Panc1 (cell line): ENCODE measurements at regions not wholly inside any gene's neighbourhood (a gene's known extent, or its start where the extent isn't known, plus 50 kb on each side); places are given as distances from the start of the nearest gene placed in this dataset.

Experiments
- ATAC-seq: fragments of 200-7000 bp; cut with Tn5 transposase; 2 replicates; pipeline ENCODE4 v1.9.1; 2020; ENCODE audit warnings: mild to moderate bottlenecking, moderate library complexity
- BruUV-seq: library from RNA; stranded (reverse); fragments of 400-500 nt; replicated peaks from 2 replicates; lab custom pipeline; 2021; lab: Mats Ljungman, UMichigan
- CTCF ChIA-PET: fragments of 300-600 bp; sonication (Branson Sonifier 250); formaldehyde crosslinking; loops from one replicate; lab custom pipeline; 2022; ENCODE audit warnings: antibody characterized with exemption; lab: Charles Lee
- POLR2A ChIA-PET: fragments of 300-600 bp; sonication (Branson Sonifier 250); formaldehyde crosslinking; loops from one replicate; lab custom pipeline; 2022; ENCODE audit warnings: antibody characterized with exemption; lab: Charles Lee
- DNase-seq: peaks from one replicate; pipeline ENCODE4 v3.0.0-alpha.2; 2010; ENCODE audit warnings: low read depth, low spot score
- H3K27ac ChIP-seq: 2 replicates; pipeline ENCODE4 v1.5.1; 2011; ENCODE audit warnings: mild to moderate bottlenecking, low read length, inconsistent platforms
- H3K27me3 ChIP-seq: fragments of 200-500 bp; sonication (Bioruptor generic); 2 replicates; pipeline ENCODE4 v1.6.0; 2014; ENCODE audit warnings: low read length, inconsistent platforms; ENCODE audit not compliant: control insufficient read depth, insufficient read depth
- H3K36me3 ChIP-seq: fragments of 200-500 bp; sonication (Bioruptor generic); 2 replicates; pipeline ENCODE4 v1.5.1; 2014; ENCODE audit warnings: inconsistent platforms, mild to moderate bottlenecking, low read length, moderate library complexity; ENCODE audit not compliant: control insufficient read depth, insufficient read depth
- H3K4me1 ChIP-seq: 2 replicates; pipeline ENCODE4 v1.5.1; 2011; ENCODE audit warnings: inconsistent platforms, mild to moderate bottlenecking, low read length, moderate library complexity; ENCODE audit not compliant: control insufficient read depth, insufficient read depth
- H3K4me3 ChIP-seq, 2 experiments: 2 replicates each; pipeline ENCODE4 v1.5.1; 2011 to 2012; ENCODE audit warnings: low read depth in 2 of 2, low read length in 2 of 2, mild to moderate bottlenecking in 2 of 2, inconsistent platforms in 1 of 2, moderate library complexity in 1 of 2
- H3K9me3 ChIP-seq: fragments of 200-500 bp; sonication (Bioruptor generic); 2 replicates; pipeline ENCODE4 v1.5.1; 2014; ENCODE audit warnings: low read depth, mild to moderate bottlenecking, inconsistent platforms, low read length, moderate library complexity; ENCODE audit not compliant: control insufficient read depth, insufficient read depth
- POLR2AphosphoS5 ChIP-seq: IDR thresholded peaks from 2 replicates; pipeline ENCODE4 v1.6.1; 2012; ENCODE audit warnings: mild to moderate bottlenecking, low read depth, low read length, moderate library complexity
- SIN3A ChIP-seq: IDR thresholded peaks from 2 replicates; pipeline ENCODE4 v1.6.1; 2012; ENCODE audit warnings: low read depth, mild to moderate bottlenecking, low read length, moderate library complexity, borderline replicate concordance; ENCODE audit not compliant: insufficient read depth
- TCF7L2 ChIP-seq: IDR thresholded peaks from 2 replicates; pipeline ENCODE4 v1.6.1; 2011; ENCODE audit warnings: mild to moderate bottlenecking, low read depth, low read length, inconsistent platforms
- in situ Hi-C: cut with HindIII; loops from 2 replicates; pipeline ENCODE4 v1.10.0; 2016; ENCODE audit warnings: low sequenced_read_pairs, low pct_unique_long_range_greater_than_20kb
- intact Hi-C: fragments of 100-400 bp; cut with micrococcal nuclease; formaldehyde crosslinking; loops from one replicate; pipeline ENCODE4 v1.10.0; 2022; ENCODE audit not compliant: unreplicated experiment
- TF ChIP-seq, protein P1 (sequence below), 2 experiments: IDR thresholded peaks; 2 replicates each; pipeline ENCODE4 v1.6.1; 2011 to 2012; ENCODE audit warnings: low read depth in 2 of 2, control low read depth in 1 of 2, low read length in 1 of 2, mild to moderate bottlenecking in 1 of 2, moderate library complexity in 1 of 2; ENCODE audit not compliant: insufficient read depth in 1 of 2
- TF ChIP-seq, protein P2 (sequence below): fragments of 450-650 bp; IDR thresholded peaks from 2 replicates; pipeline ENCODE4 v1.5.1; 2017; ENCODE audit warnings: mild to moderate bottlenecking

DNA sequence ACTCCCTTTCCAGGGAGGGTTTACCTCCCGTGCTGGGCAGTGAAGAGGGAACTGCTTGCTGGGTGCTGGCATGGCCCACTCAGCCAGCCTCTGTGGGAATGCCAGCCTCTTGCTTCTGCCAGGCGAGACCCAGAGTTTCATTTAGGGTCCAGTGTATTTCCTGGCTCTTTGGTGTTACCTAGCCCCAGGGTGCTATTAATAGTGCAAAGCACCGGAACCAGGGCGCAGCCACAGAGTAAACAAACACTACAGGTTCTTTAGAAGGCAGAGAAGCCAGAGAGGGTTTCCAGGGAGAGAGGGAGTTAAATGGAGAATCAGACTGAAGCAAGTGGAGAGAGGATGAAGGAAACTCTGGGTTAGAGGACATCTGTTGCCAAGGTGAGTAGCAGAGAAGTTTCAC lies 74.9 kb upstream of the SPATA13 start:
- no peak for ATAC-seq

DNA sequence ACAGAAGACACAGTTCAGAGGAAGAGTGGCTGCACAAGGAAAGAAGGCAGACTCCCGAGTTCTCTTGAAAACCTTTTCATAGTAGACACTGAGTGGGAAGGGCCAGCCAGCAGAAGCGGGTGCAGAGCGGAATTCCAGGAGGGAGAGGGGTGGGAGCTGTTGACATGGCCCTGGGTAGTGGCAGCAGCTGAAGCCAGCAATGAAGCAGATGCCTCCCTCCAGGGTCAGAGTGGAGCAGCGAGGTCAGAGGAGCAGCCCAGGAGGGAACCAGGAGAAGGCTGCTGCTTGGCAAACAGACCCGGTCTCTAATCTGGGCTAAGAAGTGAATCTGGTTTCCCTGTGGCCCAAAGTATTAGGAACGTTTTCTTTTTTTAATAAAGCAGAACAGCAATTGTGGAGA lies 73.9 kb upstream of the SPATA13 start:
- POLR2A ChIA-PET = no interaction called here
- no peaks in the 10 kb centered on the region for H3K4me1 ChIP-seq
- H3K36me3 ChIP-seq = no peaks in the 10 kb centered on the region

More for the DNA sequence above, 74.9 kb upstream of the SPATA13 start:
- intact Hi-C loops = no loop called here
- CTCF ChIA-PET = no interaction called here
- TF ChIP-seq TCF7L2 (no peak), SIN3A (no peak), POLR2AphosphoS5 (no peak)
- TF ChIP-seq, protein P1, sequence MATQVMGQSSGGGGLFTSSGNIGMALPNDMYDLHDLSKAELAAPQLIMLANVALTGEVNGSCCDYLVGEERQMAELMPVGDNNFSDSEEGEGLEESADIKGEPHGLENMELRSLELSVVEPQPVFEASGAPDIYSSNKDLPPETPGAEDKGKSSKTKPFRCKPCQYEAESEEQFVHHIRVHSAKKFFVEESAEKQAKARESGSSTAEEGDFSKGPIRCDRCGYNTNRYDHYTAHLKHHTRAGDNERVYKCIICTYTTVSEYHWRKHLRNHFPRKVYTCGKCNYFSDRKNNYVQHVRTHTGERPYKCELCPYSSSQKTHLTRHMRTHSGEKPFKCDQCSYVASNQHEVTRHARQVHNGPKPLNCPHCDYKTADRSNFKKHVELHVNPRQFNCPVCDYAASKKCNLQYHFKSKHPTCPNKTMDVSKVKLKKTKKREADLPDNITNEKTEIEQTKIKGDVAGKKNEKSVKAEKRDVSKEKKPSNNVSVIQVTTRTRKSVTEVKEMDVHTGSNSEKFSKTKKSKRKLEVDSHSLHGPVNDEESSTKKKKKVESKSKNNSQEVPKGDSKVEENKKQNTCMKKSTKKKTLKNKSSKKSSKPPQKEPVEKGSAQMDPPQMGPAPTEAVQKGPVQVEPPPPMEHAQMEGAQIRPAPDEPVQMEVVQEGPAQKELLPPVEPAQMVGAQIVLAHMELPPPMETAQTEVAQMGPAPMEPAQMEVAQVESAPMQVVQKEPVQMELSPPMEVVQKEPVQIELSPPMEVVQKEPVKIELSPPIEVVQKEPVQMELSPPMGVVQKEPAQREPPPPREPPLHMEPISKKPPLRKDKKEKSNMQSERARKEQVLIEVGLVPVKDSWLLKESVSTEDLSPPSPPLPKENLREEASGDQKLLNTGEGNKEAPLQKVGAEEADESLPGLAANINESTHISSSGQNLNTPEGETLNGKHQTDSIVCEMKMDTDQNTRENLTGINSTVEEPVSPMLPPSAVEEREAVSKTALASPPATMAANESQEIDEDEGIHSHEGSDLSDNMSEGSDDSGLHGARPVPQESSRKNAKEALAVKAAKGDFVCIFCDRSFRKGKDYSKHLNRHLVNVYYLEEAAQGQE (IDR thresholded peaks at IDR 0.05; ENCODE audit: insufficient read depth in 1 of 2, low read depth in 2 of 2, low read length in 1 of 2) = no peak
- TF ChIP-seq, protein P2, sequence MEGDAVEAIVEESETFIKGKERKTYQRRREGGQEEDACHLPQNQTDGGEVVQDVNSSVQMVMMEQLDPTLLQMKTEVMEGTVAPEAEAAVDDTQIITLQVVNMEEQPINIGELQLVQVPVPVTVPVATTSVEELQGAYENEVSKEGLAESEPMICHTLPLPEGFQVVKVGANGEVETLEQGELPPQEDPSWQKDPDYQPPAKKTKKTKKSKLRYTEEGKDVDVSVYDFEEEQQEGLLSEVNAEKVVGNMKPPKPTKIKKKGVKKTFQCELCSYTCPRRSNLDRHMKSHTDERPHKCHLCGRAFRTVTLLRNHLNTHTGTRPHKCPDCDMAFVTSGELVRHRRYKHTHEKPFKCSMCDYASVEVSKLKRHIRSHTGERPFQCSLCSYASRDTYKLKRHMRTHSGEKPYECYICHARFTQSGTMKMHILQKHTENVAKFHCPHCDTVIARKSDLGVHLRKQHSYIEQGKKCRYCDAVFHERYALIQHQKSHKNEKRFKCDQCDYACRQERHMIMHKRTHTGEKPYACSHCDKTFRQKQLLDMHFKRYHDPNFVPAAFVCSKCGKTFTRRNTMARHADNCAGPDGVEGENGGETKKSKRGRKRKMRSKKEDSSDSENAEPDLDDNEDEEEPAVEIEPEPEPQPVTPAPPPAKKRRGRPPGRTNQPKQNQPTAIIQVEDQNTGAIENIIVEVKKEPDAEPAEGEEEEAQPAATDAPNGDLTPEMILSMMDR = no peak
- no peaks in the 10 kb centered on the region for H3K4me1 ChIP-seq
- BruUV-seq = no TSS peak
- H3K27ac ChIP-seq = no peak overlapping the region
- no peak overlapping the region for H3K4me3 ChIP-seq
- H3K36me3 ChIP-seq = no peaks in the 10 kb centered on the region
- no peak for DNase-seq
- in situ Hi-C loops = no loop called here
- no peaks in the 10 kb centered on the region for H3K27me3 ChIP-seq
- H3K9me3 ChIP-seq = no peaks in the 10 kb centered on the region
- POLR2A ChIA-PET = no interaction called here

More for the DNA sequence above, 73.9 kb upstream of the SPATA13 start:
- CTCF ChIA-PET = no interaction called here
- H3K27me3 ChIP-seq = no peaks in the 10 kb centered on the region
- no TSS peak for BruUV-seq
- no peak overlapping the region for H3K4me3 ChIP-seq
- no peak for DNase-seq
- H3K27ac ChIP-seq = no peak overlapping the region
- intact Hi-C loops (no loop called here), in situ Hi-C loops (no loop called here)
- ATAC-seq = no peak
- no peaks in the 10 kb centered on the region for H3K9me3 ChIP-seq
- TF ChIP-seq, protein P2 = no peak
- TF ChIP-seq, protein P1 (IDR thresholded peaks at IDR 0.05; ENCODE audit: insufficient read depth in 1 of 2, low read depth in 2 of 2, low read length in 1 of 2) = no peak
- TF ChIP-seq SIN3A (no peak), TCF7L2 (no peak), POLR2AphosphoS5 (no peak)
